ENCODE measurements at regions not wholly inside any gene's neighbourhood (a gene's known extent, or its start where the extent isn't known, plus 50 kb on each side); places are given as distances from the start of the nearest gene placed in this dataset.

GRCh38 chr5:155866971-155867370 is 460.0 kb upstream of the SGCD start:
- ChIA-PET CTCF (no interaction called here), POLR2A (ENCODE audit: unreplicated experiment) (no interaction called here)
- Histone ChIP-seq H2BK5ac (ENCODE audit: low read depth, low read length, poor library complexity, severe bottlenecking) (no peak overlapping the region), H3K4me2 (ENCODE audit: low read depth, low read length) (no peak overlapping the region), H2AFZ (replicated peaks; ENCODE audit: low read length, poor library complexity) (no peak overlapping the region), H2BK120ac (ENCODE audit: low read depth, low read length) (no peak overlapping the region), H4K20me1 (ENCODE audit: insufficient read depth, low read length) (no peaks in the 10 kb centered on the region), H4K91ac (ENCODE audit: insufficient read depth, low read depth, low read length) (no peak overlapping the region), H3K56ac (ENCODE audit: extremely low read depth, insufficient read depth, low read length) (no peak overlapping the region), H3K23ac (ENCODE audit: low read depth, low read length) (no peak overlapping the region), H3K18ac (ENCODE audit: low read depth, low read length) (no peak overlapping the region), H2BK15ac (ENCODE audit: low read depth, low read length) (no peak overlapping the region), H2AK5ac (ENCODE audit: low read depth, low read length) (no peak overlapping the region), H3K9me3 (ENCODE audit: control insufficient read depth, insufficient read depth, low read length) (no peaks in the 10 kb centered on the region), H2BK20ac (ENCODE audit: low read depth, low read length) (no peak overlapping the region), H3K14ac (replicated peaks; ENCODE audit: low read depth, low read length) (no peak overlapping the region), H3K9ac (ENCODE audit: low read depth, low read length) (no peak overlapping the region), H4K8ac (ENCODE audit: low read depth in 2 of 2, low read length in 2 of 2) (no peak overlapping the region), H3K9me1 (ENCODE audit: insufficient read depth, low read length) (no peaks in the 10 kb centered on the region), H2AK9ac (replicated peaks; ENCODE audit: low read depth, low read length, poor library complexity) (no peak overlapping the region), H3K79me1 (ENCODE audit: low read depth in 1 of 2, low read length in 2 of 2) (no peaks in the 10 kb centered on the region), H3K27me3 (ENCODE audit: control insufficient read depth, insufficient read depth, low read length) (no peaks in the 10 kb centered on the region), H3K4me1 (ENCODE audit: control insufficient read depth, insufficient read depth, low read length) (no peaks in the 10 kb centered on the region), H3K36me3 (ENCODE audit: control insufficient read depth, insufficient read depth, low read length) (no peaks in the 10 kb centered on the region), H4K5ac (ENCODE audit: low read depth, low read length) (no peak overlapping the region), H3K4ac (ENCODE audit: low read depth, low read length) (no peak overlapping the region), H3K4me3 (ENCODE audit: insufficient read depth, low read depth, low read length) (no peak overlapping the region), H3K27ac (ENCODE audit: insufficient read depth, low read length) (no peak overlapping the region)
- in situ Hi-C loops (cut with MboI; ENCODE audit: low sequenced_read_pairs) (no loop called here), intact Hi-C loops (cut with micrococcal nuclease) (no loop called here), dilution Hi-C loops (cut with HindIII; ENCODE audit: low sequenced_read_pairs, unreplicated experiment) (no loop called here)
- 61% methylated on average over 3 of the region's 3 CpGs; no CpG with 5 or more reads in 1 of the 2 experiments for WGBS, 2 experiments (ENCODE audit: extremely low coverage in 2 of 2, insufficient read length in 1 of 2)
- ATAC-seq (ENCODE audit: low read depth): no peak
- BruUV-seq (replicated peaks): no TSS peak
- TF ChIP-seq RAD21 (IDR thresholded peaks at IDR 0.05; ENCODE audit: low read length): no peak
- TF ChIP-seq CEBPB (IDR thresholded peaks at IDR 0.05; ENCODE audit: low read depth, low read length): no peak
- no peak for TF ChIP-seq USF2 (IDR thresholded peaks at IDR 0.05; ENCODE audit: low read depth, low read length)
- no peak for TF ChIP-seq RCOR1 (IDR thresholded peaks at IDR 0.05; ENCODE audit: insufficient replicate concordance, low read length)
- no peak for TF ChIP-seq POLR2A (IDR thresholded peaks at IDR 0.05; ENCODE audit: low read depth, low read length)
- no peak for TF ChIP-seq ELK1 (IDR thresholded peaks at IDR 0.05; ENCODE audit: borderline replicate concordance, low read depth, low read length)
- no peak for TF ChIP-seq BHLHE40 (IDR thresholded peaks at IDR 0.05; ENCODE audit: low read depth, low read length)
- TF ChIP-seq NFE2L2 (IDR thresholded peaks at IDR 0.05; ENCODE audit: low read depth, low read length): no peak
- TF ChIP-seq RFX5 (IDR thresholded peaks at IDR 0.05; ENCODE audit: low read depth, low read length): no peak
- TF ChIP-seq SMC3 (IDR thresholded peaks at IDR 0.05; ENCODE audit: low read depth, low read length): no peak
- no peak for DNase-seq
